NCI-H1930 (cell line): ENCODE measurements at regions not wholly inside any gene's neighbourhood (a gene's known extent, or its start where the extent isn't known, plus 50 kb on each side); places are given as distances from the start of the nearest gene placed in this dataset.
"Not testable (repeated sequence)": the region's sequence is repeated elsewhere in the genome, so short reads cannot be mapped to it uniquely, and the experiment has no call there.

Experiments used
- DNase-seq, 2 experiments: peaks; one replicate each; lab custom pipeline; 2025; lab: John Stamatoyannopoulos, UW

DNA sequence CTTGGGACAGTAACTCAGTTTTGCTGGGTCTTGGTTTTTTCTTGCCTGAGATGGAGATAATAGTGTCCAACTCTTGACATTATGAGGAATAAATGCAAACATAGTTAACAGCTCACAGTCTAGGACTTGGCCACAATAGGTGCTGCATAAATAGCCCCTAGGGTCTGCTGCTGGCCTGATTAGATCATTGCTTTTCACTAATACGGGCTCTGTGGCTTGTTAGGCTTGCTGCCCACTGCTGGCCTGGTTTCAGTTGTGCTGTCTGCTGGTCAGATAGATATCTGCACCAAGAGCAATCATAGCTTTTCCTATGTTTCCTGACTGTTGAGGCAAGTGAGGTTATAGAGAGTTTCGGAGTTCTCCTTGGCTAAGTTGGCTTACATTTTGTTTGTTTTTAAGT lies 246.1 kb downstream of the DNAJB9 start:
- DNase-seq: no peak

DNA sequence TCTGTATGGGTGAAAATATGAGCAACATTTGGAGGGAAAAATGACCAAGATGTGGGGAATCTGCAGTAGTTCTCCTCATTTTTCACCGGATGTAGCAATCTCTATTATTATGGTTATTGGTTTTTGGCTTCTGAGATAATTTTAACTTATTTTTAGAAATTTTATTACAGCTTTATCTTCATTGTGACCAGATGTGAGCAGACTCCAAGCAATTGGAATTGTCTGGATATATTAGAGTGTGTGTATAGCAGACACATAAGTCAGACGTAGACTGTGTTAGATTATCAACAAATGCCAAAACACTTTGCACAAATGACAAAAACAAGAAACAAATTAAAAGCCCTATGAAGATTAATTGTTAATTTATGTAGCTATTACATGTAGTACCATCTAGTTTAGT lies 249.1 kb downstream of the DNAJB9 start:
- DNase-seq: no peak

DNA sequence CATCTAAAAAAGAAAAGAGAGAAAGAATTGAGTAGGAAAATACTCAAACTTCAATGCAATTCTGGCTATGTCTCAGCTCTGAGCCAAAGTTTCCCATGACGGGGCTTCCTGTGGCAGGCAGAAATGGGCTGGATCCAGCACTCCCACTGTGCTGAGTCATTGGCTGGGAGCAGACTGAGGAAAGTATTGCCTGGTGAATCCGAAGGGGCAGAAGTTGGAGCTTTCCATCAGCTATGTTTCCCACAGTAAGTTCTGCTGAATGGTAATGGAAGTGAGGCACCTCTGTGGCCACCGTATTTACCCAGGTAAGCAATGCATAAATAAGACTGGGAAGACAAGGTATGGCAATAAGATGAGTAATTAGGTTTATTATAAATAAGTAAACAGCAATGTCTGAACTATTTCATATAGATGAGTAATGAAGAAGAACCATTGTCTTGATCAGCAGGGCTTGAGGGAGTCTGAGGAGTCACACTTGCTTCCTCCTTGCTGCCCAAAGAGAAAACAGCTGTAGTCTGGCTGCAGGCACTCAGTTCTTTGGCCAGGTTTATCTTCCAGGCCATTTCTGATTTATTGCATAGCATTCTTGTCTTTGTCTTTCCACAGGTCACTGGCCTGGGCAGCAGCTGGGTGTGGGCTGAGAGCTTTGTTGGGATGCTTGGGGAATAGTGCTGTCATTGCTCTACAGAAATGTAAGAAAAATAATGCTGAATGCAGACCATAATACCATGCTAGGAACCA lies 255.3 kb downstream of the DNAJB9 start:
- no peak for DNase-seq

DNA sequence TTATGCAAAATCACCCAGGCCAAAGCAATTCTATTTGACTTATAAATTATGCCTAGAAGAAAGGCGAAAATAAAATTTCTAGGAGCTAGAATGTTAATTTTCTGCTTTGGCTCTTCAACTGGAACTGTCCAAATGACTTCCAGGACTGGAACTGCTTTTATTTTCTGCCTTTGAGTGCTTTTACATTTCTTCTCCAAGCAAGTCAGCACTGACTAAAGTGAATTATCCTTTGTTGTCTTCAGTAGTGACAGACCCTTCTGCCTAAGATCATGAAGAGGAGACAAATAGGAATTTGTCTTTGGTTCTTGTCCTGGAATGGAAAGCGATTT lies 255.9 kb downstream of the DNAJB9 start:
- no peak for DNase-seq

DNA sequence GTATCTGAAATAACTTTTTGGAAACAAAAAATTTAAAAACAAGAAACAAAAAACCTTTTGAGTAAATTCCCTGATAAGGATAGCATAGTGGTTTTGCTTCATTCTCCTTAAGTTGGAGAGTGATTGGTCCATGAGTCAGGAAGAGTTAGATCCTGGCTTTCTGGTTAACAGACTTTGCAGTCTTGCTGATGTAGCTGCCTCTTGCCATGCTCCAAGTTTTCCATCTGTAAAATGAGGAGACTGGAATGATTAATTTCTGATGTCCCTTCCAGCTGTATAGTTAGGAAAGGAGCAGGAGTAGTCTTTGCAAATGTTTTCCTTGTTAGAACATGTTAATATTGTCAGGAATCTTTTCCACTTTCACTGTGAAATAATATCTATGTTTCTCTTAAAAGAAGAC lies 266.6 kb downstream of the DNAJB9 start:
- no peak for DNase-seq

DNA sequence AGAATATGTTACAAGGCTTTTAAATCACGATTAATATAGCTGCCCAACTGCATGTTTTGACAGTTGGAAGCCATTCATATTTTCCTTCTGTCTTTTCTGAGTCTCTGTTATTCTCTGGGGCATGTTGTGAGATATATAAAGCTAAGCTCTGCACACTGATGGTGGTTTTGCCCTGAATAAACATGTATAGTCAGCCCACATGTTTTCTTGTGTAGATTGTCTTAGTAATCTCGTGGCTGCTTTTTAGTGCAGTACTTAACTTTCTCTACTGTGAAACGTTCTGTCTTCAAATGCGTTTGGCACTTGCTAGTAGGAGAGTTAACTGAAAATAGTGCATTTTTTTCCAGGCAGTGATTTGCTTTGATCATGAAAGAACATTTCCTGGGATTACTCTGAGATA lies 268.5 kb downstream of the DNAJB9 start:
- no peak for DNase-seq

DNA sequence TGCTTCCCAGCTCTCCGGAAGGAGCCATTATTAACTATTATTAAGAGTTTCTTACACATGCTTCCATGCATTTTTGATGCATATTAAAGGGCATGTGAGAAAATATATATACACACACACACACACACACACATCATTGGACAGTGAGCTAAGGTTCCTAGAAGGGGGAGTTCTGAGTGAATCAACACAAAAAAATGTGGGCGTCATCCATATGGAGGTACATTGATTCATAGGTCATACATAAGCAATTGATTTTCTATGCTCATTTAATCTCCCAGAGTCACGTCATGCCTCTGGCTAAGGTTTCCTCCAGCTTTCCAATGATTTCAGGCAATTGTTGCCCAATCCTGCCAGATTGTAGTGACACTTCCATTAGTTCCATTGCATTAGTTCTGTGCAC lies 269.4 kb downstream of the DNAJB9 start:
- DNase-seq: no peak

DNA sequence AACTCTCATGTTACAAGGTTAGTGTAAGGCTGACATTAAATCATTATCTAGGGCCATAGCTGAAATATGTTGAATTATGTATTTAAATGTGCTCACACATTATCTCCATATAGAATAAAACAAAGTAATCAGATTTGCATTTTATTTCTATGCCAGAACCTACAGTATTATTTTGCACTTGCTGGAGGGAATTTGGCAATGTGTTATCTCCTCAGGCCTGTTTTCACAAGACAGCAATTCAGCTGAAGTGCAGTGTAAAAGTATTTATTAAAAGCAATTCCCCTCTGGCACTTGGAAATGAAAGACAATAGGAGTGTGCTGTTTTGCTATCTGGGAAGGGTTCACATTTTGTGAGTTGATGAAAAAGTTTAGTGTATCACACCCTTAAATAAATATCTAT lies 276.3 kb downstream of the DNAJB9 start:
- no peak for DNase-seq

DNA sequence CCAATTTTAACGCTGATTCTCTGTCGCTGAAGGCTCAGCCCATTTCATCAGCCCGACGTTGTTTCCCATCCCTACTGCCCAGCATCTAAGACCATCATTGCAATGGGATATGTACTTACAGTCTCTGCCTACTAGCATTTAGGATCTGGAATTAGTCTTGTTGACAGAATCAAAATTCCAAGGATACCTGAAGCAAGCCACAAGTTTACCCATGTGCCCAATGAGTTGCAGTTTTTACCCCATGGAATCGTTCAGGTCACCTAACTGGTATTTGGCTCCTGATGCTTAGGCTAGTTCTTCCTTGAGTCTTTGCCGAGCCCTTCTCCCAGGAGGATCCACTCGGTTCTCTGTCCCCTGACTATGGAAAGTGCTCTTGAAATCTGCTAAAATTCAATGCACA lies 276.8 kb downstream of the DNAJB9 start:
- DNase-seq: no peak

DNA sequence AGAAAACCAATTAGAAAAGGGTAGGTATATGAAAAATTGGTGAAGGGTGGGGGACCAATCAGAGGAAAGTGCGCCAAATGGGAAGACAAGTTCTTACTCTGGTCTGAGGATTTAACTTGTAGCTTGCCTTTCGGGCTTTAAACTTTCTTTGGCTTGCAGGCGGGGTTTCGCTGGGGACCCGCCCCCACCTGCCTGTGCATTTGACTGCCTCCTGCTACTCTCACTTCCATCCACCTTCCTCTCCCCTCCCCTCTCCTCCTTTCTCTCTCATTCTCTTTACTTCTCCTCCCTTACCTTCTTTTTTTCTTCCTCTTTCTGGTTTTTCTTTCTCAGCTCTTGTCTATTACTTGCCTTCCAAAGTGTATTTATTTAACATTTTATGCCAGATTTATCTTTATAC lies 278.8 kb downstream of the DNAJB9 start:
- DNase-seq: no peak

DNA sequence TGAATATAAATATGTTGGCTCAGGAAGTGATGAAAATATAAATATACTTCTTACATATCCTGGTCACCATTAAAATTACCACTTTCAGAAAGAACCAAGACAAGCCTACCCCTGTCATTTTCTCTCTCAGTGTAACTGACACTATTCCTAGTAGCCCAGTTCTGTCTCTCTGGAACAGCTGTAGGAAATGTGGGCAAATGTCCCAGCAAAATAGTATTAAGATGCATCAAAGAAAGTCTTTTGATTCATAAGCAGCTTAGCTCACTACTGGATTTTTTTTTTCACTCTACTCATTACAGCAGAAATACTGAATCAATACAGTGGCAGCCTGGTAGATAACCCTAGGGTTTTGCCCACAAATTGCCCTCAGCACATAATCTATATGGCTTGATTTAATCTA lies 290.9 kb downstream of the DNAJB9 start:
- no peak for DNase-seq

DNA sequence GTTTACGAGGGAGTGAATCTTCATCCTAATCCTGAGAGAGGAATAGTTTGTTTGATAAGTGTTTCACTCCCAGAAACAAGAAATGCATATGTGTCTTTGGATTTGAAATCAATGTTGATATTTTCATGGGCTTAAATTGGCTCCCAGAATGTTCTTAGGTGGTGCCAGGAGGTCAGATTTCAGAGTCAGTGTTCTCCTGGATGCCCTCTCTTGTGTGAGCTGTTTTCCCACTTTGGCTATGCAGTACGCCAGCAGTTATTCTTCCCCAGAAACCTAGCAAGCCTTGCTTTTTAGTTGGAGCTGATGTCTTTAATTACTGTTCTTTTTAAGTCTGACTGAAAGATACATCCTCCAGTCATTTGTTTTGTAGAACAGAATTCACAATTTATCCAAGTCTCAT lies 291.4 kb downstream of the DNAJB9 start:
- DNase-seq: no peak

DNA sequence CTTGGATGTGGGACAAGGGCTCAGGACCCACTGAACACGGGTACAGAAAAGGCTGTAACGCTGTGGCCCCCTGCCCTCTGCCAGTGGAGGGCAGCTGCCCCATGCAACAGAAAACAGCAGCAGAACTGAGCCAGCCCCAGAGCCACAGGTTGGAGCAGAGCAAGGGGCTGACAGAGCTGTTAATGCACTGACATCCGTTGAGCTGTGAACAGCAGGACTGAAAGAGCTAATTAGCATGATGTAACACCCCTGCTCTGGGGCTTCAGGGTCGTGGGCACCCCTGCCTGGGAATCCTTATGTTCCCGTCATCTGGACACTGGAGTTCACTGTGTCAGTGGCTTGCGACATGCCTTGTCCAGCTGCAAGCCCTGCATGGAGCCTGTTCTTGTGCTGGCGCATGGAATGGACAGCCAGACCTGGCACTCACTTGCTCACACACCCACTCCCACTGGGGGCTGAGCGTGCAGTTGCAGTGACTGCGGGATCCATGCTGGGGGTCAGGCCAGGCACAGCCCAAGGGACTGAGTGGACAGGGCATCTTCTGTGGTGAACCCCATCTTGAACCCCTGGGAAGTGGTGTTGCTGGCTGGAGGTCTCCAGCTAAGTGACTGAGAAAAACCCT lies 293.7 kb downstream of the DNAJB9 start:
- no peak for DNase-seq

DNA sequence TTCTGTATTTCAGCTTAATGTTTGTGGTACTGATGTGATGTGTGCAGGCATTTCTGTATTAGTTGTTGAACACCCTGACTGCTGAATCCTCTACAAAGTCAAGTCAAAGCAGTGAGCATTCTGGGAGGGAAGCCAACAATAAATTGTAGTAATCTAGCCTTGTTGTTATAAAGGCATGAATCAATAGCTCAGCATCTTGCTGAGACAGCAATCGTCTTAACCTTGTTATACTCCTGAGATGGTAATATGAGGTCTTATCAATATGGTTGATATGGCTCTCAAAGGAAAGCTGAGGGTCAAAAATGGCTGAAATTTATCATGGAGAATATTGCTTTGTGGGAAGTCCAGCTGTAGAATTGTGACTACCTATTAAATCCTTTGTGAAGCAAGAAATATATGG lies 299.4 kb downstream of the DNAJB9 start:
- DNase-seq: no peak

DNA sequence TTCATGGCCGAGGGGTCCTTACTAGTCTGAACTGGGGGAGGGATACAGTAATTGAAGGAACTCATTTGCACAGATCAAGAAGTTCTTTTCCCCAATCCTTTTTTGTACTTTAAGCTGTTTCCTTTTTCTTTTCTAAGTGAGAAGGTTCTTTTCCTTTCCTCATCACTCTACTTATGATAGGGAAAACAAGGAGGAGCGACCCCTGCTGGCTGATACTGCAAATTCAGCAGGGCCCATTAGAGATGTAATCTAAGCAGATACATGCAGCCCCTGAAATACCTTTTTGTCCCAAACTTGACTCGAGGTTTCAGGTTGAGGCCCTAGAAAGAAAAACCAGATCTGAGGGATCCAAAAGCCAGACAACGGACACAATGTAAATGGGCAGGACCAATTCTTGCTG lies 305.5 kb downstream of the DNAJB9 start:
- DNase-seq: no peak

DNA sequence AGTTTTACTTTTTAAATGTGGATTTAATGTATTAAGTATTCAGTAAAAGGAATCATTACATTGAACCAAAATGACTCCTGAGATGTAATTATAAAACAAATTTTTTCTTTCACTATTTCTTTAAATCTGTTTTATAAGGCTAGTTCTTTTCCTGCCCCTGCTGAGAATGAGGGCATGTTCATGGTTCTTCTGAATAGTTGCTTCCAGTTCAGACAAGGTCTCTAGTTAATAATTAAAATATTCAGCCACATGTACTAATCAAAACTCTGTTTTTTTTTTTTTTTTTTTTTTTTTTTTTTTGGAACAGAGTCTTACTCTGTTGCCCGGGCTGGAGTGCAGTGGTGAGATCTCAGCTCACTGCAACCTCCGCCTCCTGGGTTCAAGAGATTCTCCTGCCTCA lies 321.2 kb downstream of the DNAJB9 start:
- no peak for DNase-seq

DNA sequence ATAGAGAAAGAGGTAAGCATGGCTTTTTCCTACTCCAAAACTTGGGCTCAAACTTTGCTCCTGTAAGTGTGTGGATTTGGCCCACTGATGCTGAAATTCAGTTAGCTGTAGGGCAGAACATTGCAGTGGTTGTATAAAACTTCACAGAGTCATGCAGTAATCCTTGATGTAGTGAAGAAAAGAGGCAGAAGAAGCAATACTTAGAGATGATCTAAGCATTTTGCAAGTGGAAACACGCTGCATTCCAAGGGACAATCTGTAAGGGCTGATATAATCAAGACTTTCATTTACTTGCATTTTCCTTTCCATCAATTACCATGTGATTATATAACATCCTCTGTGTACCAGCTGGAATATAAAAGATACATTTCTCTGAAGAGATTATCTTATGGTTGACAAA lies 338.8 kb downstream of the DNAJB9 start:
- DNase-seq: no peak

DNA sequence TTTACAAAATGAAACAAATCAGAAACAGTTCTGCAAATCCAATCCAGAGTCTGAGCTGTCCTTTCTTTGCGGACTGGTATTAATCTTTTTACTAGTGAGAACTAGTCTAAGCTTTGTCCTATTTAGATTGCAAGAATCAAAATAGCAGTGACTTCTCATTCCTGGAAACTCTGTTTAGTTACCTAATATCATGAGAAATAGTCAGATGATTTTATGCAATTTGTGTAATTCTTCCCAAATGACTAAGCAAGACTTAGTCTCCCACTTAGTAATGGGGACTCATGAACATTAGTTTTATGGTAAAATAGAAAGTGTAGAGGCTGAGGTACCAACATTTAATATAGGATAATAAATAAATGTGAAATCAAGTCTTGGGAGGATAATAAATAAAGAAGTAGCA lies 341.3 kb downstream of the DNAJB9 start:
- DNase-seq: no peak

DNA sequence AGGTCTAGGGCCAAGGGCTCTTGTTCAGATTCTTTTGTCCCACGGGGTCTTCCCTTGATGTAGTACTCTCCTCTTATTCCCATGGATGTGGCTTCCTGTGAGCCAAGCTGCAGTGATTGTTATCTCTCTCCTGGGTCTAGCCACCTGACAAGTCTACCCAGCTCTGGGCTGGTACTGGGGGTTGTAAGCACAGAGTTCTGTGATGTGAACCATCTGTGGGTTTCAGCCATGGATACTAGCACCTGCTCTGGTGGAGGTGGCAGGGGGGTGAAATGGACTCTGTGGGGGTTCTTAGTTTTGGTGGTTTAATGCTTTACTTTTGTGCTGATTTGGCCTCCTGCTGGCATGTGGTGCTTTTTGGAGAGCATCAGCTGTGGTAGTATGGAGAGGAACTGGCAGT lies 350.8 kb downstream of the DNAJB9 start:
- DNase-seq: no peak

DNA sequence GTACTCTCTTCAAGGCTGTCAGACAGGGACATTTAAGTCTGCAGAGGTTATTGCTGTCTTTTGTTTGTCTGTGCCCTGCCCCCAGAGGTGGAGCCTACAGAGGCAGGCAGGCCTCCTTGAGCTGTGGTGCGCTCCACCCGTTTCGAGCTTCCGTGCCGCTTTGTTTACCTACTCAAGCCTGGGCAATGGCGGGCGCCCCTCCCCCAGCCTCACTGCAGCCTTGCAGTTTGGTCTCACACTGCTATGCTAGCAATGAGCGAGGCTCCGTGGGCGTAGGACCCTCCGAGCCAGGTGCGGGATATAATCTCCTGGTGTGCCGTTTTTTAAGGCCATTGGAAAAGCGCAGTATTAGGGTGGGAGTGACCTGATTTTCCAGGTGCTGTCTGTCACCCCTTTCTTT lies 373.4 kb downstream of the DNAJB9 start:
- DNase-seq: not testable (repeated sequence)

DNA sequence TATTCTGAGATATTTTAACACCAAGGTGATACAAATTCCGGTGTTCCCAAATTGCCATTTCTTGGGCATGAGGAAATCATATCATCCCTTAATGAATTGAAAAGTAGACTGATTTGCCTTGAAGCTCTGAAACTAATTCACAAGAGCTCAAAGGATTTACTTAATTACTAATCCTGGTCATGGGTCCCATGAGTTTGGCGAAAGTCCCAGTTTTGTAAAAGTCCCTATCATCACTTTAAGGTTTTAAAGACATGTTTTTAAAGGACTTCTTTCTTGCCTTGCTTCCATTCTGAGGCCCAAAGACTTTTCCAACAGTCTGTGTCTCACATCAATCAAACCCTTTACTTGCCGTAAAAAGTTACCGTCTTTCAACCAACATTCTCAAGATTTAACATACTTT lies 377.9 kb downstream of the DNAJB9 start:
- DNase-seq: no peak

DNA sequence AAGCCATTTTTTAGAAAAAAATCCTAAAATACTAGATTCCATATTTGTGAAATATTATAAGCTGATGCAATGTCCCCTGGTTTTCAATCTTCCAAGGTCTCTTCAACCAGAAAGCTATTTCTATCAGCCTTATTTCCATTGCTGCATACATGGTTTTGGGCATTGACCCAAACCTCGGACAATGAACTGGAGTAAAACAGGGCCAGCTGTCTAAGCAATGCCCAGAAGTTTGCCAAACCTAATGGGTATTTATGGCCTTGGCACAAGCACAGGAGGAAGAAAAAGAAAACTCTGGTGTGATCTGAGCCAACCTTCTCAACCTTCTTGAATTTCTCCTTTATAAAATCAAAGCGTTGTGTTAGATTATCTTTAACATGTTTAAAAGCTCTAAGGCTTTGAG lies 402.3 kb downstream of the DNAJB9 start:
- no peak for DNase-seq

DNA sequence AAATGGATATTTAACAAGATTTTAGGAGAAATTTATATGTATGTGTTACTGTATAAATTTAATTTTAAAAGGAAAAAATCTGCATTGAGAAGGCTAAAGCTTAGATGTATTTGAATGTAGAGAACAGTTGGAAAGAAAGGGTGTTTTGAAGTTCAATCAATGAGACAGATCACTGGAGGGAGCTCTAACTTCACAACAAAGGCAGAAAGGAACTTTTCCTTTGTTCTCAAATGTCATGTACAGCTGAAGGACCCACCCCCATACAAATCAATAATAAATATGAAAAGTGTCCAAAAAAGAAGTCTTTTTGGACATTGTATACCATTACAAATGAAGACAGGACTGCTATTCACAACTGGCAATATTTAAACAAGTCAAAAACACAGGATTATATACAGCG lies 403.4 kb downstream of the DNAJB9 start:
- no peak for DNase-seq

DNA sequence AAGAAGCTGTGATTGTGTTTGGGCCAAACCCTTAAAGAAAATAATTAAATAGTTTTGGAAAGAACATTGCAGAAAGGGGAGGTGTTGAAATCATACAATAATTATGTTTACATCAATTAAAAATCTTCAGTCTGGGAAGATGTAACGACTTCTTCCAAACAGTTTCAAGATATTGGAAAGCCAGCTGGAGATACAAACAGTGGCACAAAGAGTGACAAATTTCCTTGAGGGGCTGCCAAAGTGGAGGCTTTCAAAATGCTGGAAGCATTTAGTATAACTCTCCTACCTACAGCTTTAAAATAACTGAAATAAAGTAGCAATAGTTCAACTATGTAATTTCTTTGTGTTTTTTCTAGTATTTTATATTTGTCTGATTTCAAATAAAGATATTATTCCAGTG lies 405.0 kb downstream of the DNAJB9 start:
- no peak for DNase-seq
